ENCODE measurements at regions not wholly inside any gene's neighbourhood (a gene's known extent, or its start where the extent isn't known, plus 50 kb on each side); places are given as distances from the start of the nearest gene placed in this dataset.

- no peak for TF ChIP-seq CTCF (IDR thresholded peaks at IDR 0.05; ENCODE audit: low read depth, low read length)
- Histone ChIP-seq H3K27ac (no peak overlapping the region), H3K36me3 (no peaks in the 10 kb centered on the region), H3K4me3 (no peak overlapping the region), H3K9me3 (ENCODE audit: low read depth) (no peaks in the 10 kb centered on the region), H3K4me1 (ENCODE audit: low read depth) (no peaks in the 10 kb centered on the region), H3K27me3 (no peaks in the 10 kb centered on the region)
- no peak for DNase-seq (ENCODE audit: low read depth in 1 of 2, low spot score in 1 of 2)
Measured at GRCh38 chr3:67907735-67908134, 253.3 kb upstream of the SUCLG2 start.

- Histone ChIP-seq H3K4me1 (ENCODE audit: low read depth) (no peaks in the 10 kb centered on the region), H3K36me3 (no peaks in the 10 kb centered on the region), H3K9me3 (ENCODE audit: low read depth) (no peaks in the 10 kb centered on the region), H3K27me3 (no peaks in the 10 kb centered on the region), H3K4me3 (no peak overlapping the region), H3K27ac (no peak overlapping the region)
- DNase-seq (ENCODE audit: low read depth in 1 of 2, low spot score in 1 of 2), result no peak
- TF ChIP-seq CTCF (IDR thresholded peaks at IDR 0.05; ENCODE audit: low read depth, low read length), result no peak
Measured at GRCh38 chr3:67906261-67906660, 251.8 kb upstream of the SUCLG2 start.

GRCh38 chr3:67901681-67902080 is 247.3 kb upstream of the SUCLG2 start:
- no peaks in the 10 kb centered on the region for H3K27me3 ChIP-seq
- H3K4me3 ChIP-seq, result no peak overlapping the region
- no peak overlapping the region for H3K27ac ChIP-seq
- no peak for DNase-seq (ENCODE audit: low read depth in 1 of 2, low spot score in 1 of 2)
- no peaks in the 10 kb centered on the region for H3K4me1 ChIP-seq (ENCODE audit: low read depth)
- TF ChIP-seq CTCF (IDR thresholded peaks at IDR 0.05; ENCODE audit: low read depth, low read length), result no peak
- H3K9me3 ChIP-seq (ENCODE audit: low read depth), result no peaks in the 10 kb centered on the region
- H3K36me3 ChIP-seq, result no peaks in the 10 kb centered on the region

- Histone ChIP-seq H3K4me1 (ENCODE audit: low read depth) (no peaks in the 10 kb centered on the region), H3K9me3 (ENCODE audit: low read depth) (no peaks in the 10 kb centered on the region), H3K36me3 (no peaks in the 10 kb centered on the region), H3K27ac (no peak overlapping the region), H3K4me3 (no peak overlapping the region), H3K27me3 (no peaks in the 10 kb centered on the region)
- no peak for DNase-seq (ENCODE audit: low read depth in 1 of 2, low spot score in 1 of 2)
- TF ChIP-seq CTCF (IDR thresholded peaks at IDR 0.05; ENCODE audit: low read depth, low read length), result no peak
Measured at GRCh38 chr3:67898916-67899315, 244.5 kb upstream of the SUCLG2 start.

- H3K27ac ChIP-seq, result no peak overlapping the region
- H3K4me1 ChIP-seq (ENCODE audit: low read depth), result no peaks in the 10 kb centered on the region
Measured at GRCh38 chr3:67897351-67898336, 243.2 kb upstream of the SUCLG2 start.

More at GRCh38 chr3:67897351-67898336, 243.2 kb upstream of the SUCLG2 start:
- H3K4me3 ChIP-seq, result no peak overlapping the region
- no peaks in the 10 kb centered on the region for H3K9me3 ChIP-seq (ENCODE audit: low read depth)
- no peaks in the 10 kb centered on the region for H3K36me3 ChIP-seq
- DNase-seq (ENCODE audit: low read depth in 1 of 2, low spot score in 1 of 2), result no peak
- H3K27me3 ChIP-seq, result no peaks in the 10 kb centered on the region
- TF ChIP-seq CTCF (IDR thresholded peaks at IDR 0.05; ENCODE audit: low read depth, low read length), result no peak
